Gastroesophageal sphincter (tissue), 3 donors: ENCODE measurements at regions not wholly inside any gene's neighbourhood (a gene's known extent, or its start where the extent isn't known, plus 50 kb on each side); places are given as distances from the start of the nearest gene placed in this dataset.
"Not testable (repeated sequence)": the region's sequence is repeated elsewhere in the genome, so short reads cannot be mapped to it uniquely, and the experiment has no call there.

Experiments used
- POLR2AphosphoS5 ChIP-seq: sonication (generic); formaldehyde crosslinking; IDR thresholded peaks from one replicate; pipeline ENCODE4 v1.6.1; 2017; ENCODE audit warnings: antibody characterized with exemption
- TF ChIP-seq, protein P1 (sequence below), 4 experiments: fragments of 200-600 bp in 2 of 4; fragments of 450-650 bp in 2 of 4; sonication (generic) in 1 of 4; IDR thresholded peaks; one replicate each; pipeline ENCODE4 v1.5.1; 2017 to 2019; ENCODE audit warnings: antibody characterized with exemption in 4 of 4, mild to moderate bottlenecking in 2 of 4, moderate library complexity in 2 of 4

DNA sequence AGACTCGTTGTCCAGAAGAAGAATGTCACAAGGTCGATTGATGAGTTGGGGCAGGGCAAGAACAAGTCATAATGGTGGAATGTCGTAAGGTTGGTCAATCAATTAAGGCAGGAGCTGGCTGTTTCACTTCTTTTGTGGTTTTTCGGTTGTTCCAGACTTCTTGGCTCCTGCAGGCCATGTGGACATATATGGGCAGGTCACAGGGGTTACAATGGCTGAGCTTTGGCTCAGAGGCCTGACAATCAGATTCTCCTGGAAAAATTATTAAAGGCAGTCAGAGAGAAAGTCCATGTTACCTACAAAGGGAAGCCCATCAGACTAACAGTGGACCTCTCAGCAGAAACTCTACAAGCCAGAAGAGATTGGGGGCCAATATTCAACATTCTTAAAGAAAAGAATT is 785.3 kb downstream of the METTL4 start:
- TF ChIP-seq, protein P1, sequence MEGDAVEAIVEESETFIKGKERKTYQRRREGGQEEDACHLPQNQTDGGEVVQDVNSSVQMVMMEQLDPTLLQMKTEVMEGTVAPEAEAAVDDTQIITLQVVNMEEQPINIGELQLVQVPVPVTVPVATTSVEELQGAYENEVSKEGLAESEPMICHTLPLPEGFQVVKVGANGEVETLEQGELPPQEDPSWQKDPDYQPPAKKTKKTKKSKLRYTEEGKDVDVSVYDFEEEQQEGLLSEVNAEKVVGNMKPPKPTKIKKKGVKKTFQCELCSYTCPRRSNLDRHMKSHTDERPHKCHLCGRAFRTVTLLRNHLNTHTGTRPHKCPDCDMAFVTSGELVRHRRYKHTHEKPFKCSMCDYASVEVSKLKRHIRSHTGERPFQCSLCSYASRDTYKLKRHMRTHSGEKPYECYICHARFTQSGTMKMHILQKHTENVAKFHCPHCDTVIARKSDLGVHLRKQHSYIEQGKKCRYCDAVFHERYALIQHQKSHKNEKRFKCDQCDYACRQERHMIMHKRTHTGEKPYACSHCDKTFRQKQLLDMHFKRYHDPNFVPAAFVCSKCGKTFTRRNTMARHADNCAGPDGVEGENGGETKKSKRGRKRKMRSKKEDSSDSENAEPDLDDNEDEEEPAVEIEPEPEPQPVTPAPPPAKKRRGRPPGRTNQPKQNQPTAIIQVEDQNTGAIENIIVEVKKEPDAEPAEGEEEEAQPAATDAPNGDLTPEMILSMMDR (IDR thresholded peaks at IDR 0.05) = not testable (repeated sequence)
- TF ChIP-seq POLR2AphosphoS5 = not testable (repeated sequence)
